Glomerular endothelial cell (primary cell): ENCODE measurements at regions not wholly inside any gene's neighbourhood (a gene's known extent, or its start where the extent isn't known, plus 50 kb on each side); places are given as distances from the start of the nearest gene placed in this dataset.
"Not testable (repeated sequence)": the region's sequence is repeated elsewhere in the genome, so short reads cannot be mapped to it uniquely, and the experiment has no call there.

Experiments used
- DNase-seq: peaks from one replicate; pipeline ENCODE4 v3.0.0-alpha.2; 2011; ENCODE audit warnings: low read depth, low spot score; ENCODE audit errors: extremely low read depth

DNA sequence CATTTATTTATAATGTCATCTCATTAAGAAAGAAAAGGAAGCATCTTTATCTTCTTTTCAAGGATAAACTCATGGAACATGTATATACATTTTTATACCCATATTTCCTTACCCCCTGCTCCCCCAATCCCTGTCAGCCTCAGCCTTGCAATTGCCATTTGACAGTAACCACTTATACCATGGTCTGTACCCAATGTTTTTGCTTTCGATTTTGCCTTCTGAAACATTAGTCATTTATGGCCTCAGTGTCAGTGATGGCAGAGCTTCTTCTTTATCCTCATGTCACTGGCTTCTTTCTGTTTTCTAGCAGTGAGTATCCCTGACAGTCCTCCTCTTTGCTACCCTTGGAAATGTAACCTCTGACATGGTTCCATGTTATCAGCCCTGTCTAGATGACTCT, 228.4 kb downstream of the SPRY1 start:
- no peak for DNase-seq

DNA sequence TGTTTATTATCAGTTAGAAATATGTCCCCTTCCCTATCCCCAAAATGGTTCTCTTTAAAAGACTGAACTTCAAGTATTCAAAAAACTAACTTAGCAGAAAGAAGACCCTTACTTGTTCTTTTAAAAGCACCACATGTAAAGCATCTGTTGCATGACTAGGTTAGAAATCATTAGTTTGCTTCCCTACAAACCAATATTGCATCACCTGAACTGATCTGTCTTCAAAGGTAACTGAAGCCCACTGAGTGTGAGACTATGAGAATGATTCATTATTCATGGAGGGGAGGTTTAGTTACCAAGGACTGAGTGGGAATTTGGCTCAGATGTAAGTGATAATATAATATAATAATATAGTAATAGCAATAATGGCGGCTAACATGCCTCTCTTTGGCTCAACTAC, 231.7 kb downstream of the SPRY1 start:
- no peak for DNase-seq

DNA sequence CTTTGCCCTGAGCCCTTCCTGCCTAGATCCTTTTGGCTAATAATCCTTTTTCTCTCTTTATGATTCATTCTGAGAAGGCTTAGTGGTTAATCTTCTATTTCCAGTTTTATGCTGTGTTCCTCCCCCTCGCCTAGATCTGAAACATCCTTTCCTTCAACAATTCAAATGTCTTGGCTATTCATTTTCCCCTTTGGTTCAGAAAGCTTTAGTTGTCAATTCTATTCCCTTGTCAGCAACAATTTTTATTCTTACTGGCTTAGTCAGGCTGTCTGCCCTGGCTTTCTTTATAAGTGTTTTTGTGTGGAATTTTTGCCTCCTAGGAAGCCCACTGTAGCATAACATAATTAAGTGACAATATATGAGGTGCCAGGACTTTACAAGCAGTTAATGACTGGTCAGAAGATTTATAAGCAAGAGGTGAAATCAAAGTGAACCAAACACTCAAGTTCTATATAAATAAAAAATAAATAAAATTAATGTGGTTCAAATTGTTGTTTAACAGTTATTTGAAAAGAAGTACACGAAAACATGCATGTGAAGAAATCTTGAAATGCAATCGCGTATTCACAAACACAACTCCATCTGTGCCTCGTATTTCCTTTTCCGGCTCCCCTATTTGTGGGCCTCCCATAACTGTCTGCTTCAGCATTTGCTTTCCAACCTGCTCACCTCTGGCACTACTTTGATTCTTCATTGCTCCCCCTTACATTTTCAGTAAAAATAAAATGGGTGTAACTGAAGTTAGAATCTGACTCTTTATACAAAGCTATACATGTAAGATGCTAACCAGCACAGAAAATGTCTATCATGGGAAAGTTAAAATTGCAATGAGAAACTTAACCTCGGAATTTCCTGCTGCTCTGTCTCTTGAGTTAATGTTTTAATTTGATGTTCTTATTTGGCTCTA, 235.4 kb downstream of the SPRY1 start:
- no peak for DNase-seq

DNA sequence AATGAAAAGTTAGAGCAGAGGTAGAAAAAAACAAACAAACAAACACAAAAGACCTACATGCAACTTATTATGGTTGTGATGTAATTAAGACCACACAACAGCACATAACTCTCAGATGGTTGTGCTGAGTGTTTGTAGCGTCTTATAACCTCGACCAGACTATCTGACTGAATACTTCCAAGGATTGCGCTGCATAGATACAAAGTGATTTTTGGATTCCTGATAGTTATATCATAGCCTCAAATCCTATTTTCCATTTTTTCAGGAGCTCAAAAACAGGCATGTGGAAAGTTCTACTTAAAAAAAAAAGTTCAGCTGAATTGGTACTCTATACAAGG, 236.1 kb downstream of the SPRY1 start:
- DNase-seq: no peak

DNA sequence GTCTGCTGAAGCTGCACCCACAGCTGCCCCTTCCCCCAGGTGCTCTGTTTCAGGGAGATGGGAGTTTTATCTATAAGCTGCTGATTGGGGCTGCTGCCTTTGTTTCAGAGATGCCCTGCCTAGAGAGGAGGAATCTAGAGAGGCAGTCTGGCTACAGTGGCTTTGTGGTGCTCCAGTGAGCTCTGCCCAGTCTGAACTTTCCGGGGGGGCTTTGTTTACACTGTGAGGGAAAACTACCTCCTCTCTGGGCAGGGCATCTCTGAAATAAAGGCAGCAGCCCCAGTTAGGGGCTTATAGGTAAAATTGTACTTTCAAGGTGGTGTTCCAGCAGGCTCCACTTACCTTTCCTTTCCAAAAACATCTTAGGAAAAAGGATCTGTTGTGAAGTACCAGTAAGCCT, 242.2 kb downstream of the SPRY1 start:
- DNase-seq: no peak

DNA sequence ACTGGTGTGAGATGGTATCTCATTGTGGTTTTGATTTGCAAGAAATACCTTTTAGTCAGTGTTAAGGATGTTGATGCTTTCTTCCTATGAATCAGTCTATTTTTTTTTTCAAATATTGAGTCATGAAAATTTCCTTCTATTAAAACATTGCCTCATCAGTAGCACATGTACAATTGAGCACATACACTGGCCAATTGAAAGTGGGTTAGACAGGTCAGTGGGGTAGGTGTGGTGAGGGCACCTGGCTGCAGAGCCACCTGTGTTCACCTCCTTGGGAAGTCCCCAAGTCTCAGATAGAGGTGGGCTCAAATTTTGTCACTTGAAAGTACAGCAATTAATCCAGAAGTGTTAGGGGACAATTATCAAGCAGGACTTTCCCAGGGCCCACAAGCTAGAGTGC, 243.7 kb downstream of the SPRY1 start:
- no peak for DNase-seq

DNA sequence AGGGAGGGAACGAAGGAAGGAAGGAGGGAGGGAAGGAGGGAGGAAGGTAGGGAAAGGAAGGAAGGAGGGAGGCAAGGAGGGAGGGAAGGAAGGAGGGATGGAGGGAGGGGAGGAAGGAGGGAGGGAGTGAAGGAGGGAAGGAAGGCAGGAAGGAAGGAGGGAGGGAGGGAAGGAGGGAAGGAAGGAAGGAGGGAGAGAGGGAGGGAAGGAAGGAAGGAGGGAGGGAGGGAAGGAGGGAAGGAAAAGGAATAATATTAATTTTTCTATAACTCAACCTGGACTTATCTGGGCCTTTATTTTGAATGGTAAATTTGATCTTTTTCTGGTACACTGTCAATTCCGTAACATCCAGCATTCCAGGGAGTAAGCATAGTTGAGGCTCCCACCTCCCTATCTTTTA, 244.2 kb downstream of the SPRY1 start:
- no peak for DNase-seq

DNA sequence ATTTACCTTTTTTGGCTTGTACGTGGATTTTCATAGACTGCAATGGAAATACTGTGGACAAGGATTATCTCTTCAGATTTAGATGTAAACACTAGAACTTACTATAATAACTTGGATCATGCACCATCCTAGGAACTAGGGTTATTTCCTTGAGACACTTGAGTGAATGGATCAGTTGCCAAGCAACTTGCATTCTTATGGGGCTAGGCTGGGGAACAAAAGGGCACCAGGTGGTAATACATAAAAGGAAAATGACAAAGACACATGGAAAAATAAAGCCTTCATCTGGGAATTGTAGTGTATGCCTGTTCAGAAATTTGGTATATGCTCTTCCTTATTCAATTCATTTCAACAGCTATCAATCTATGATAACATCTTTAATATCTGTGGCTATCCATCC, 247.1 kb downstream of the SPRY1 start:
- no peak for DNase-seq

DNA sequence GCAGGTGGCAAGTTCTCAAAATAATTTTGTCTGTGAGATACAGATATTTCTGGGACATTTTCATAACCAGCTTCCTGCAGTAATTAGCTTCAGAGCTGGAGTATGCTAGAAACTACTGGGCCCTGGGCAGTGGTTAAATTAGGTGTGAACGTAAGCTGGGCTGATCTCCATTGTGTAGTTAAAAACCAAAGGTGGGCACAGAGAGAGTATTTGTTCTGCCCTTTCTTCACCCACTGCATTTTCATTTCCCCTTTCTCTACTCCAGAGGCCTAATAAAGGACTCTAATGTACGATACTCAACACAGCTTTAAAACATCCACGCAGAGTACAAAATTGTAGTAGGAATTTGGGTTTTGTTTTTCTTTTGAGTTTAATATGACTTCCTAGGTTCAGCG, 252.7 kb downstream of the SPRY1 start:
- no peak for DNase-seq

DNA sequence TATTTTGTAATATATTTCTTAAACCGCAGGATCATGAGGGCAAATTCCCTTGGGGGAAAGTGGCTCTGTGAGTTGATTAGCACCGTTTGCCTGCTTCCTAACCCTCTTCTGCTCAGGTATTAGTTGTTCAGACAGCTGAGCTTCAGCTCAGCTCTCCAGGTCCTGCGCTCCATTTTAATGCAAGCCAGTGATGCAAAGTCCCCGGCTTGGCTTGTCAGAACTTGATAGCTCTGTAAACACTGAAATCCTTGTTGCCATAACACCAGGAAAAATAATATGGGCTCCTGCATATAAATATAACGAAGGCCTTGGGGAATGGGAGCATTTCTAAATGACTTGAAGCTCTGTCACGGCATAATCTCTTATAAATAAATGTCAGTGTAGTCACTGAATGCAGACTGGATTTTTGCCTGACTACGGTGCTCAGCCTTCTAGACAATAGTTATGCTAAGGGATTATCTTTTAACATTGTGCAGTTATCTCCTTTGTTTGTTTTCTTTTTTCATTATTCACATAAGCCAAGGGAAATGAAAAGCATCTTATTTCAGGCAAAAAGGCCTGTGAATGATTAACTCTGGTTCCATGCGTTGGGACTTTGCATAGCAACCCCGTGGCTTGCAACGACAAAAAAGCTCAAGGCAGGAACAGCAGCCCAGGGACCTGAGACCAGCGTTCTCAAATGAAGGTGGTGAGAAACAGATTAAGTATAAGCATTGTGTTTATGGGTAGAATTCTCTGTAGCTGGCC, 253.2 kb downstream of the SPRY1 start:
- DNase-seq: no peak

DNA sequence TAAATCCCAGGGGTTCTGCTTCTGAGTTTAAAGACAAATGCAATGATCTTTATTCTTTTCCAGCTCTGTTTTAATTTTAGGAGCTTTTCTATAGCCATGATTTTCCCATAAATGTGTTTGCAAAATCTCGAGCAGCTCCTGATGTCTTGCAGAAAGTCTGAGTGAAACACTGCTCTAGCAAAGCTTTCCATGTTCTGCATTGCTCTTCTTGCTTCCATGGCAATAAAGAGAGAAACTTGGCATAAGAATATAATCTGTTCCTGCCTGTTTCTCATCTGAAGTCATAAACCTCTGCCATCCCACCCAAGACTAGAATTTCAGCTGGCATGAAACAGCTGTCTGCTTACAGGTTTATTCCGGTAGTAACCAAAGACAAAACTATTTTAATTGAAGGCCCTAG, 254.5 kb downstream of the SPRY1 start:
- DNase-seq: no peak

DNA sequence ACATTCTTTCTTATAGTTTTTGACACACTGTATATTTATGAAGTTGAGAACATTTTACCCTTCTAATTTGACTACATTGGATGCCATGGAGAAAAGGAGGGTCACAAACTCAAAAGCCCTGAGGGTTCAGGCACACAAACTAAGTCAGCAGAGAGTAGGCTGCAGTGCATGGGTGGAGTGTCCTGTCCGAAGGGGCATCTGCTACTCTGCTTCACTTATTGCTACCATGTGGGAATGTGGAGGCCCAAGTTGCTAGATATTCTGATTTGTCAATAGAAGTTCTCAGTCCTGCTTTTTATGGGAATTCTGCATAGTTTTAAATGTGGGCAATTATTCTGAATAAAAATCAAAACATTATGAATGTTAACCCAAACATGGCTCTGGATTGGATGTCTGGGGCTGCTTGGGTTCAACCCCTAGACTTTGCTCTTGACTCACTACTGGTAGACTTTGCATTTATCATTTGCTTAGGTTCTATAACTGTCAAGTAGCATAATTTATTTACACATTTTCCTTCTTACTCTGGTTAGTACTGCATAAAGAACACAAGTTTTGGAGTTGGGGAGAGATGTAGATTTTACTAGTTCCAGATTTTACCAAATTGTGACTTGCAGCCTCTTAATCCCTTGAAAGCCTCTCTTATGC, 255.1 kb downstream of the SPRY1 start:
- no peak for DNase-seq

DNA sequence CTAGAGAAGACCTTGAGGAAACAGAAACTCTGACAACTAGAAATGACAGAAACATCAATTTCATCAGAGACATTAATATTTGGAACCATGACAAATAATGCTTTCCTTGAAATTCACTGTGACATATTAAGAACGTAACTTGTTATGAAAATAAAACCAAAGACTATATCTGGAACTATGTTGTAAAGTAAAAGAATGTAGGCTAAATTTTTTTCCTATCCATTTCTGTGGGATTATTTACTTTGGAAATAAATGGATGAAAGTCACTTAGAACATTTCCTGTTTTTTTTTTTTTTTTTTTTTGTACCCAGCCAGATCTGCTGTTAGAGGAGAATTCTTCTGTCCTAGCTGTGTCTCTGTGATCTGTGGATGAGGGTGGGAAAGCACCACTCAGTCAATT, 255.9 kb downstream of the SPRY1 start:
- no peak for DNase-seq

DNA sequence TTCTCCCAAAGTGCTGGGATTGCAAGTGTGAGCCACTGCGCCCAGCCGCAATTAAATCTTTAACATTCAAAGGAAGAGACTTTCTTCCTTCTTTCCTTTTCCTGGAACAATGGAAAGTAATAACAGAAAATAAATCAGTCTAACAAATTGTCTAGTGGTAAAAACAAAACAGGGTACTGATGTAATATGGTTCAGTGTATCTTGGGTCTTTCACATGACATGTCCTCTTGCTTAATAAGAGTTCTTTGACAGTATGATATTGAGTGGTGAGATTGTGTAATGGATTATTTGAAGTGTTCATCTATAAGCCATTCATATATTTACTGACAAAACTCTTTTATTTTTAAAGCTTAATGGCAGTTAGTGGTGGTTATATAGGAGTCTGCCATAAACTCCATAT, 256.6 kb downstream of the SPRY1 start:
- no peak for DNase-seq

DNA sequence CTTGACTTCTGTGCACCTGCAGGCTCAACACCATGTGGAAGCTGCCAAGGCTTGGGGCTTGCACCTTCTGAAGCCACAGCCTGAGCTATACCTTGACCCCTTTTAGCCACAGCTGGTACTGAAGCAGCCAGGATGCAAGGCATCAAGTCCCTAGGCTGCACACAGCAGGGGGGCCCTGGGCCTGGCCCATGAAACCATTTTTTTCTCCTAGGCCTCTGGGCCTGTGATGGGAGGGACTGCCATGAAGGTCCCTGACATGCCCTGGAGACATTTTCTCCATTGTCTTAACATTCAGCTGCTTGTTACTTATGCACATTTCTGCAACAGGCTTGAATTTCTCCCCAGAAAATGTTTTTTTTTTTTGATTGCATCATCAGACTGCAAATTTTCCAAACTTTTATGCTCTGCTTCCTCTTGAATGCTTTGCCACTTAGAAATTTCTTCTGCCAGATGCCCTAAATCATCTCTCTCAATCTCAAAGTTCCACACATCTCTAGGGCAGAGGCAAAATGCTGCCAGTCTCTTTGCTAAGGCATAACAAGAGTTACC, 260.2 kb downstream of the SPRY1 start:
- not testable (repeated sequence) for DNase-seq

DNA sequence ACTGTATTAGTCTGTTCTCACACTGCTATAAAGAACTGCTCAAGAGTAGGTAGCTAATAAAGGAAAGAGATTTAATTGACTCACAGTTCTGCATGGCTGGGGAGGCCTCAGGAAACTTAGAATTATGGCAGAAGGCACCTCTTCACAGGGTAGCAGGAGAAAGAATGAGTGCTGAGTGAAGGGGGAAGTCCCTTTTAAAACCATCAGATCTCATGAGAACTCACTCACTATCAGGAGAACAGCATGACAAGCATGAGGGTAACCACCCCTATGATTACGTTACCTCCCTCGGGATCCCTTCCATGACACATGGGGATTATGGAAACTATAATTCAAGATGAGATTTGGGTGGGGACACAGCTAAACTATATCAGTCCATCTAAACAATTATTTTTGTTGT, 261.0 kb downstream of the SPRY1 start:
- not testable (repeated sequence) for DNase-seq

DNA sequence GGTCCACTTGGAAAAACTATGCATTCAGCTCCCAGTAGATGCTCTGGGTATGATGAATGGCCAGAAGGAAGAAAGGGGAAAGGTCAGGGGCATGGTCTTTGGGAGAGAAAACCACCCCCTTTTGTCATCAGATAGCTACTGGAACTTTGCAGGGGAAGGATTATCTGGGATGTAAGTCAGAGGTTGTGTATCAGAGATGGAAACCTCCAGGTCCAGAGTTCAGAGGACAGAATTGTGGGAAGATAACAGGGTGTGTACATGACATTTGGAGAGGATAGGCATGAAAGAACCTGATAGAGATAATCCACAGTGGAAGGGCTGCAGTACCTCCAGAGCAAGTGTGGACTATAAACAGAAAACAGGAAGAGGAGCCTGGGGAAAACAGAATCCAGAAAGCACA, 262.7 kb downstream of the SPRY1 start:
- DNase-seq: no peak

DNA sequence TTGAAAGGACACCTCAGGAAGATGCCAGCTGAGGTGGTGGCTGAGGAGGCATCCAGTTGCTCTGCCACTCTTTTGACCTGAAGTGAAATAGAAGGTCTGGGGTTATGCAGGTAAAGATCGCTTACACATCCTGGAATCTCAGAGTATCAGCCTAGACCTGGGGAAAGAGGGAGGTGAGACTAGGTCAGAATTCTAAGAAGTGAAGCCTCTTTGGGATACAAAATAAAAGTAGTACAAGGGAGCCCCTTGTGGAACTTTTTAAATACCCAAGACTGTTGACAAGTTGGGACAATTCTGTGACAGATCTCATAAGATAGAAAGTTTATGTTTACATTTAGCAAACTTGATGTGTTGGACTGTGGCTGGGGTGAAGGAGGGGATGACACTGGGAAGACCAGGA, 263.1 kb downstream of the SPRY1 start:
- DNase-seq: no peak

DNA sequence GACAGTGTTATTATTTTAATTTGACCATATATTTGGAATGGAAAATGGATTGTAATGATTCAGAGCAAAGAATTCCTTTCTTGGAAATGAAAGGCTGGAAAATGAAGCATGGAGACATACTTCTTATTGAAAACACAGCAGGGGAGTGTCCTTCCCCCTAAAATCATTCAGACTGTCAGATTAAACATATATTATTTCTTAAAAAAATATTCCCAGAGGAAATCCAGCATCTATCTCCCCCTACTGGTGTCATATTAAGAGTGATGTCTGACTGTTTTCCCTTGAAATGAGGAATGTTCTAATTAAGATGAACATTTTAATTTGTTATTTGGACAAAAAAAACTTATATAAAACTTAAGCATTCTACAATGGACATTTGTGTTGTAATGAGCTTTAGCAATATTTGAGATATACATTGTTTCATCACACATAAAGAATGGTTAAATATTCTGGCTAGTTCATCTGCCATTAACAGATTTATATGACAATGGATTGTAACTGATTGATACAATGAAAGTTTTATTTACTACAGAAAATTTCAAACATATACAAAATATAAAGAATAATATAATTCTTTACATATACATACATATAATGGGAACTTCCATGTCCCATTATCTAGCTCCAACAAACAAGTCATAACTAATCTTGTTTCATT, 264.6 kb downstream of the SPRY1 start:
- DNase-seq: no peak

DNA sequence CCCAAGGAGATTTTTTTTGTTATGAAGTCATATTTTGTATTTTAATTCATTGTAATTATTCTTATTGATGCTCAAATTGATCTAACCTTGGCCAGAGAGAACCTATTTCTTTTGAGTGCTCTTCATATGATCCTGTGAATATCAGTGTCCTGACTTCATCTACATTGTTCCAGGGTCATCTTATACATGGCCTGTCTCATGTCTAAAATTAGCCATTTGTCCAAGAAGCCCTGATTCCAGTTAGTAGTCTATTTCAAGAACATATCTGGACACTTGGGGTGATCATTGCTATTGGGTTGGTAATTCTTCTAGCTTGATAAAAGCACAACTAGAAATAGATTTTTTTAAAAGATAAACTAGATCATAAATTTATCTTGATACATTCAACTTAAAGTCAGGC, 266.2 kb downstream of the SPRY1 start:
- DNase-seq: no peak

DNA sequence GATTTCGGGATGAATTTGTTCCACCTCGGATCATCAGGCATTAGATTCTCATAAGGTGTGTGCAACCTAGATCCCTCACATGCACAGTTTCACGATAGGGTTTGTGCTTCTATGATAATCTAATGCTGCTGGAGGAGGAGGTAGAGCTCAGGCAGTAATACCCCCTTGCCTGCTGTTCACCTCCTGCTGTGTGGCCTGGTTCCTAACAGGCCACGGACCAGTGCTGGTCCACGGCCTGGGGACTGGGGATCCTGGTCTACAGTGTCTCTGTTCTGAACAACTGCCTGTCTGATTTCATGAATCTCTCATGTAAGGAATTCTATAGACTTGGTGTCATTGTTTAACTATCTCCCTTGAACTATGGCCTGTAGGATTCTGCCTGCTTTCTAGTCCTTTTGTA, 269.9 kb downstream of the SPRY1 start:
- DNase-seq: no peak
